ENCODE measurements at regions not wholly inside any gene's neighbourhood (a gene's known extent, or its start where the extent isn't known, plus 50 kb on each side); places are given as distances from the start of the nearest gene placed in this dataset.

- TF ChIP-seq CTCF (IDR thresholded peaks at IDR 0.05) = no peak
- no peak for TF ChIP-seq POLR2A (IDR thresholded peaks at IDR 0.05)
Measured at GRCh38 chr1:70720521-70720920, 309.5 kb downstream of the CTH start.

Measured in thyroid gland (tissue), 4 donors.